ENCODE measurements at regions not wholly inside any gene's neighbourhood (a gene's known extent, or its start where the extent isn't known, plus 50 kb on each side); places are given as distances from the start of the nearest gene placed in this dataset.

DNA sequence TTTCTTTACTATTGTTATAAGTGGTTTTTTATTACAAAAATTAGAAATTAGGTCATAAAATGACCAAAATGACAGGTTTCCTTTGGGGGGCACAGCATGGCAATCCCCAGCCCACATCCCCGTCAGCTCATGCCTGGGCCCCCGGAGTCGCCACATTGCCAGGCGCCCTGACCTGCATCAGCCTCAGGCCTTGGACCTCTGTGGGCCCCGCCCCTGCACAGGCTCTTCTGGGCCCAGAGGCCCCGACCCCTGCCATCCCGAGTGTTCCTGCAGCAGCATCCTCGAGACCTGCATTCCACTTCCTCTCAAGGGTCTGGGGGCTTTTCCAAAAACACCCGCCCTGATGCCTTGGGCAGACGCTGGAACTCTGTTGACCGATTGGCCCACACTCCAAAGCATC is 391.1 kb upstream of the MGMT start:
- TF ChIP-seq, protein P1, sequence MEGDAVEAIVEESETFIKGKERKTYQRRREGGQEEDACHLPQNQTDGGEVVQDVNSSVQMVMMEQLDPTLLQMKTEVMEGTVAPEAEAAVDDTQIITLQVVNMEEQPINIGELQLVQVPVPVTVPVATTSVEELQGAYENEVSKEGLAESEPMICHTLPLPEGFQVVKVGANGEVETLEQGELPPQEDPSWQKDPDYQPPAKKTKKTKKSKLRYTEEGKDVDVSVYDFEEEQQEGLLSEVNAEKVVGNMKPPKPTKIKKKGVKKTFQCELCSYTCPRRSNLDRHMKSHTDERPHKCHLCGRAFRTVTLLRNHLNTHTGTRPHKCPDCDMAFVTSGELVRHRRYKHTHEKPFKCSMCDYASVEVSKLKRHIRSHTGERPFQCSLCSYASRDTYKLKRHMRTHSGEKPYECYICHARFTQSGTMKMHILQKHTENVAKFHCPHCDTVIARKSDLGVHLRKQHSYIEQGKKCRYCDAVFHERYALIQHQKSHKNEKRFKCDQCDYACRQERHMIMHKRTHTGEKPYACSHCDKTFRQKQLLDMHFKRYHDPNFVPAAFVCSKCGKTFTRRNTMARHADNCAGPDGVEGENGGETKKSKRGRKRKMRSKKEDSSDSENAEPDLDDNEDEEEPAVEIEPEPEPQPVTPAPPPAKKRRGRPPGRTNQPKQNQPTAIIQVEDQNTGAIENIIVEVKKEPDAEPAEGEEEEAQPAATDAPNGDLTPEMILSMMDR (IDR thresholded peaks at IDR 0.05; ENCODE audit: extremely low read depth, insufficient read depth, missing control alignments): no peak
- no peak for DNase-seq (ENCODE audit: low spot score)
- in situ Hi-C loops (cut with MboI; ENCODE audit: low pct_unique_long_range_greater_than_20kb, low sequenced_read_pairs, unreplicated experiment): no loop called here

DNA sequence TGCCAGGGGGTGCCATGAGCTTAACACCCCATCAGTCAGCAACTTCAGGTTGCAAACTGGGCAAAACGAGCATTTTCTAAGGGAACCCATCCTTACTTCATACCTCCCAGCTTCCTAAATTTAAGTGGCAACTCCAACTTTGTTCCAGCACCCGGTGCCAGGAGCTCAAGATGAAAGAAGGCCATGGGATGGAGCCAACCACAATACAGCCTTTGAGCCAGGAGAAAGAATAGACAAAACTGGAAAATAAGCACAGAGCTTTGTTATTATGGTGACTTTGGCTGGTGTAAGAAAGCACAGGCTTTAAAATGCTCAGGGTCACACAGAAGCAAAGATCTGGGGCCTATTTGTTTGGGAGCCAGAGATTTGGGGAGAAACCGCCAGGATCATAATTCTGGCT is 388.7 kb upstream of the MGMT start:
- in situ Hi-C loops (cut with MboI; ENCODE audit: low pct_unique_long_range_greater_than_20kb, low sequenced_read_pairs, unreplicated experiment): no loop called here
- TF ChIP-seq, protein P1 (IDR thresholded peaks at IDR 0.05; ENCODE audit: extremely low read depth, insufficient read depth, missing control alignments): no peak
- no peak for DNase-seq (ENCODE audit: low spot score)

DNA sequence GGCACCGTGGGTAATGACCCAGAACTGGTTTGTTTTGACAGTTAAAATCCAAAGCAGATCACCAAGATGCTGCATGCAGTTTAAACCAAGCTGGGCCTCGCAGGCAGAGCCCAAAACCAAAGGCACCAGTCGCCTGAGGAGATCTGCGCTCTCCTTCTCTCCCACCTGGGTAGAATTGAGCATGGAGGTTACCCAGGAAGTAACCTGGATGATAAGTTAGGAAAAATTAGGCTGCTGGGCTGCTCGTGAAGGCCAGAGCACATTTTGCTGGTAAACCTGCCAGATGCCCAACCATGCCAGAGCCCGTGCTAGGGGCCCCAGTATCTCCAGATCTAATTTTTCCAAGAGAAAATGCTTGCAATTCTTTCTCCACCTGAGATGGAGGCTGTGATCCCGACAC is 388.3 kb upstream of the MGMT start:
- no peak for DNase-seq (ENCODE audit: low spot score)
- in situ Hi-C loops (cut with MboI; ENCODE audit: low pct_unique_long_range_greater_than_20kb, low sequenced_read_pairs, unreplicated experiment): no loop called here
- TF ChIP-seq, protein P1 (IDR thresholded peaks at IDR 0.05; ENCODE audit: extremely low read depth, insufficient read depth, missing control alignments): no peak

DNA sequence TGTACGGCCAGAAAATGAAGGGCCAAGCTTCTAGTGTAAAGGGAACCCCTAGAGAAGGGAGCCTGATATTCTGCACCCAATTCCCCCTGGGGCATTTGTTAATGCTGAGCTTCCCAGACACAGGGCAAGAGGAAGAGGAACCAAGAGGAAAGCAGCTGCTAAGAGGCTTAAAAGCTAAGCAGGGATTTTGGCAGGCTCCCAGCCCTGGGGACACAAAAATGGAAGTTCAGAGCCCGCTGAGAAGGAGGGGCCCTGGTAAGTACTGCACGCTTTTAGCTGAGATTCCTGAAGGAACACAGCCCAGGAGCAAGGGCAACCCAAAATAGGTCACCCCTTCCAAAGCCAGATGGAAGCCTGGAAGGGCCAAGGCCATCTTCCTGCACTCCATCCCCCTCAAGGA is 387.3 kb upstream of the MGMT start:
- DNase-seq (ENCODE audit: low spot score): no peak
- TF ChIP-seq, protein P1 (IDR thresholded peaks at IDR 0.05; ENCODE audit: extremely low read depth, insufficient read depth, missing control alignments): no peak

DNA sequence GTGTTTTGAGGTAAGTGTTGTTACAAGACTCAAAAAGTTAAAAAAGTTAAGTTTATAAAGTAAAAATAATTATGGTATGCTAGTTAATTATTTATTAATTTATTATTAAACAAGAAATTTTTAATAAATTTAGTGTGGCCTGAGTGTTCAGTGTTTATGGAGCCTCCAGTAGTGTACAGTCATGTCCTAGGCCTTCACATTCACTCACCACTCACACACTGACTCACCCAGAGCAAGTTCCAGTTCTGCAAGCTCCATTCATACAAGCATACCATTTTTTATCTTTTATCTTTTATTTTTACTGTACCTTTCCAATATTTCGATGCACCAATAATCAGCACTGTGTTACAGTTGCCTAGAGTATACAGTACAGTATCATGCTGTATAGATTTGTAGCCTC is 381.2 kb upstream of the MGMT start:
- in situ Hi-C loops (cut with MboI; ENCODE audit: low pct_unique_long_range_greater_than_20kb, low sequenced_read_pairs, unreplicated experiment): no loop called here
- TF ChIP-seq, protein P1 (IDR thresholded peaks at IDR 0.05; ENCODE audit: extremely low read depth, insufficient read depth, missing control alignments): no peak
- no peak for DNase-seq (ENCODE audit: low spot score)

More for the DNA sequence above, 387.3 kb upstream of the MGMT start:
- in situ Hi-C loops (cut with MboI; ENCODE audit: low pct_unique_long_range_greater_than_20kb, low sequenced_read_pairs, unreplicated experiment): no loop called here

DNA sequence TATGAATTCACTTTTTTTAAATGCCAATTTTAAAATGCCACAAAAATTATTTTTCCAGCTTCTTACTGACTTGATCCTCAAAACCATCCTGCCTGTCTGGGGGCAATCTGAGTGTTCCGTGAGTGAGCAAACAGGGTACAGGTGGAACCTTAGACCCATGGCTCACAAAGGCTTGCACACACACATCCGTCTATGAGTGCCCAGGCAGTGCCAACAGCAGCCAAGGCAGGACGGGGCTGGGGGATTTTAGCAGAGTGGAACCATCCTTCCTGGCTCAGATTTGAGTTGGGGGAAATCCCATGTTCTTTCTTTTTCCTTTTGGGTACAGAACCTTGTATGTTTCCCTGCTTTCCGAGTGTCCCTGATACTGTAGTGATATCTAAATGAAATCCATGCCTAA is 377.7 kb upstream of the MGMT start:
- in situ Hi-C loops (cut with MboI; ENCODE audit: low pct_unique_long_range_greater_than_20kb, low sequenced_read_pairs, unreplicated experiment): no loop called here
- TF ChIP-seq, protein P1 (IDR thresholded peaks at IDR 0.05; ENCODE audit: extremely low read depth, insufficient read depth, missing control alignments): no peak
- DNase-seq (ENCODE audit: low spot score): no peak

DNA sequence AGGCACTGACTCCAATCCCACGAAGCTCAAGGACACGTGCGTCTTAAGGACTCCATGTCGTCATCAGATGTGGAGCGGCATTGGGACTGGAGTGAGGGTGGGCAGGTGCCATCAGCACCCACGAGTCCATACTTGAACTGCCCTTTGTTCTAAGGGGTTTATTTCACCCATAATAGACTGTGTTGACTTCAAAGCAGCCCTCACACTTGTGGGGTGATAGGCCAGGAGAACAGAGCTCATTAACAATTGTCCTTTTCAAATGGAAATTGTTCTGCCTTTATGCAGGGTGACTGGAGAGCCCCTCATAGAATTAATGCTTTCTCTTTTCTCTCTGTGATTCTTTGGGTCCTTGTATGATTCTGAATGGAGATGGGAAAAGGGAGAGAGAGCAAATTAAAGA is 376.9 kb upstream of the MGMT start:
- in situ Hi-C loops (cut with MboI; ENCODE audit: low pct_unique_long_range_greater_than_20kb, low sequenced_read_pairs, unreplicated experiment): no loop called here
- TF ChIP-seq, protein P1 (IDR thresholded peaks at IDR 0.05; ENCODE audit: extremely low read depth, insufficient read depth, missing control alignments): no peak
- no peak for DNase-seq (ENCODE audit: low spot score)
